ENCODE measurements at regions not wholly inside any gene's neighbourhood (a gene's known extent, or its start where the extent isn't known, plus 50 kb on each side); places are given as distances from the start of the nearest gene placed in this dataset.

DNA sequence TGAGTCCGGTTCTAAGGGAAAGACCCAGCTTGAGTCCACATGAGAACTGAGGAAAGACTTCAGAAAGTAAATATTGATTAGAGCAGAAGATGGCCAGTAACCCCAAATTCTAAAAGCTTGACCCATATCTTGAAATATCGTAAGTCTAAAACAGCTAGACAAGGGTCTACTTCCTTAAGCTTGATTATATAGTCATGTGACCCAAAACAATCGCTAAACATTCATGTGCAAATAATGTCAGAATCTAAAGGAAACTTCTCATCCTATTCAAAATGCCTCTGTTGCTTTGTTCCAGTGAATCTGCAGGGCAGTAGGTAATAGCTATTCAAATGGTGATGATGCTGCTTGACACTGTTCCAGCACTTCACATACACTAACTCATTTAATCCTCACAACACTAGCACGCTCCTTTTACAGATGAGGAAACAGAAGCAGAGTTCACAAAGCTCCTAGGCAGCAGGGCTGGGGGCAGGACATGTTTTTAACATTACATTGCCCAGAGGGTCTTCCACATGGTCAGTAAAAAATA, 52.6 kb downstream of the TCF20 start:
- H3K4me3 ChIP-seq (ENCODE audit: low read depth, low read length, poor library complexity, severe bottlenecking) = no peak overlapping the region
- H3K27ac ChIP-seq (ENCODE audit: low read depth, low read length, poor library complexity, severe bottlenecking) = no peak overlapping the region
- POLR2A ChIA-PET (ENCODE audit: low non-redundant PET) = interaction anchor here (0.7 kb wide), 1 partner anchor 1707 kb away, joined by 3 read pairs; no protein-coding TSS in a partner anchor
- CTCF ChIA-PET = no interaction called here
- DNase-seq (ENCODE audit: low spot score) = peak; percentile 20
- no peaks in the 10 kb centered on the region for H3K27me3 ChIP-seq (replicated peaks; ENCODE audit: insufficient read depth, low read depth, low read length, poor library complexity)
- intact Hi-C loops (cut with micrococcal nuclease; ENCODE audit: unreplicated experiment) = no loop called here
- H3K9me3 ChIP-seq (ENCODE audit: low read depth, low read length, poor library complexity, severe bottlenecking) = no peaks in the 10 kb centered on the region
- H3K4me1 ChIP-seq (ENCODE audit: insufficient read depth, low read length, poor library complexity, severe bottlenecking) = peaks cover 10% of the 10 kb centered on the region
- H3K36me3 ChIP-seq (ENCODE audit: insufficient read depth, low read length, poor library complexity, severe bottlenecking) = peaks cover 22% of the 10 kb centered on the region
- BruUV-seq (replicated peaks) = no TSS peak
- TF ChIP-seq CTCF (conservative IDR thresholded peaks at IDR 0.05; ENCODE audit: low read depth, low read length) = no peak
- no peak for TF ChIP-seq EZH2 (IDR thresholded peaks at IDR 0.05; ENCODE audit: borderline replicate concordance, low read depth, low read length, poor library complexity, severe bottlenecking)

- peaks cover 10% of the 10 kb centered on the region for H3K4me1 ChIP-seq (ENCODE audit: insufficient read depth, low read length, poor library complexity, severe bottlenecking)
- CTCF ChIA-PET = interaction anchor here (0.7 kb wide), 1 partner anchor 379 kb away, joined by 3 read pairs; no protein-coding TSS in a partner anchor
- BruUV-seq (replicated peaks) = no TSS peak
- intact Hi-C loops (cut with micrococcal nuclease; ENCODE audit: unreplicated experiment) = no loop called here
- H3K27me3 ChIP-seq (replicated peaks; ENCODE audit: insufficient read depth, low read depth, low read length, poor library complexity) = no peaks in the 10 kb centered on the region
- POLR2A ChIA-PET (ENCODE audit: low non-redundant PET) = interaction anchor here (0.7 kb wide), 1 partner anchor 1708 kb away, joined by 3 read pairs; no protein-coding TSS in a partner anchor
- no peak overlapping the region for H3K27ac ChIP-seq (ENCODE audit: low read depth, low read length, poor library complexity, severe bottlenecking)
- TF ChIP-seq EZH2 (IDR thresholded peaks at IDR 0.05; ENCODE audit: borderline replicate concordance, low read depth, low read length, poor library complexity, severe bottlenecking) (no peak), CTCF (conservative IDR thresholded peaks at IDR 0.05; ENCODE audit: low read depth, low read length) (no peak)
- no peaks in the 10 kb centered on the region for H3K9me3 ChIP-seq (ENCODE audit: low read depth, low read length, poor library complexity, severe bottlenecking)
- no peak for DNase-seq (ENCODE audit: low spot score)
- no peak overlapping the region for H3K4me3 ChIP-seq (ENCODE audit: low read depth, low read length, poor library complexity, severe bottlenecking)
- H3K36me3 ChIP-seq (ENCODE audit: insufficient read depth, low read length, poor library complexity, severe bottlenecking) = peaks cover 27% of the 10 kb centered on the region
Measured at GRCh38 chr22:42217019-42217751, 53.3 kb downstream of the TCF20 start.

DNA sequence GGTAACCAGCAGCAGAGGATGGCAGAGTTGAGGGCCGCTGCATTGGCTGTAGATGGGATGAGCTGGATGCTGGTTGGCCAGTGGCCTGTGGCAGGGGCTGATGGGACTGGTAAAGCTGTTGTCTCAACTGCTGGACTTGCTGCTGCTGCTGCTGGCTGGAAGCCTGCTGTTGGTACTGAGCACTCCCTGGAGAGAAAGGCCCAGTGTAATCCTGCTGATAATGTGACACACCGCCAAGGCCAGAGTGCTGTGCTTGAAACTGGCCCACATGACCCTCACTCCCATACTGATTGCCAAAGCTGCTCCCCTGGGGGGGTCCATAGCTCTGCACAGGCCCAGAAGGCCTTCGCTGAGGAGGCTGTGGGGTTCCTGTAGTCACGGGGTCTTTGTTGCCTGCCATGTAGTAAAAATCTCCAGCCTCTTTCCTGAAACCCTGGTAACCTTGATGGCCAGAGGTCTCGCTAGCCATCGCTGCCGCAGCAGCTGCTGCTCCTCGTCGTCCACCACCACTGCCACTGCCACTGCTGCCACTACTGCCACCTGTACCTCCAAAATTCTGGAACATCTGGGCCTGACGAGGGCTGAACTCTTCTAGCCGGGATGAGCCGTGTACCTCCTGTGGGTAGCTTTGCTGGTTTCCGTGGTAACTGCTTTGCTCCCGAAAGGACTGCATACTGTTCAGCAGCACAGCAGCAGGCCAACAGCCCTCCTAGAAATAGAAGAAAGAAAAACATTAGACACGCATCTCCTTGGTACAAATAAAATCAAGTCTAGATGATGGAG, 55.6 kb downstream of the TCF20 start:
- no TSS peak for BruUV-seq (replicated peaks)
- CTCF ChIA-PET = no interaction called here
- intact Hi-C loops (cut with micrococcal nuclease; ENCODE audit: unreplicated experiment) = no loop called here
- no peaks in the 10 kb centered on the region for H3K9me3 ChIP-seq (ENCODE audit: low read depth, low read length, poor library complexity, severe bottlenecking)
- POLR2A ChIA-PET (ENCODE audit: low non-redundant PET) = interaction anchor here (0.5 kb wide), 1 partner anchor 238 kb away, joined by 3 read pairs; no protein-coding TSS in a partner anchor
- H3K4me1 ChIP-seq (ENCODE audit: insufficient read depth, low read length, poor library complexity, severe bottlenecking) = peaks cover 10% of the 10 kb centered on the region
- peaks cover 49% of the 10 kb centered on the region for H3K36me3 ChIP-seq (ENCODE audit: insufficient read depth, low read length, poor library complexity, severe bottlenecking)
- TF ChIP-seq EZH2 (IDR thresholded peaks at IDR 0.05; ENCODE audit: borderline replicate concordance, low read depth, low read length, poor library complexity, severe bottlenecking) (no peak), CTCF (conservative IDR thresholded peaks at IDR 0.05; ENCODE audit: low read depth, low read length) (no peak)
- H3K27ac ChIP-seq (ENCODE audit: low read depth, low read length, poor library complexity, severe bottlenecking) = no peak overlapping the region
- DNase-seq (ENCODE audit: low spot score) = peak; percentile 7
- no peaks in the 10 kb centered on the region for H3K27me3 ChIP-seq (replicated peaks; ENCODE audit: insufficient read depth, low read depth, low read length, poor library complexity)
- no peak overlapping the region for H3K4me3 ChIP-seq (ENCODE audit: low read depth, low read length, poor library complexity, severe bottlenecking)
